ENCODE measurements at regions not wholly inside any gene's neighbourhood (a gene's known extent, or its start where the extent isn't known, plus 50 kb on each side); places are given as distances from the start of the nearest gene placed in this dataset.
"Not testable (repeated sequence)": the region's sequence is repeated elsewhere in the genome, so short reads cannot be mapped to it uniquely, and the experiment has no call there.

DNA sequence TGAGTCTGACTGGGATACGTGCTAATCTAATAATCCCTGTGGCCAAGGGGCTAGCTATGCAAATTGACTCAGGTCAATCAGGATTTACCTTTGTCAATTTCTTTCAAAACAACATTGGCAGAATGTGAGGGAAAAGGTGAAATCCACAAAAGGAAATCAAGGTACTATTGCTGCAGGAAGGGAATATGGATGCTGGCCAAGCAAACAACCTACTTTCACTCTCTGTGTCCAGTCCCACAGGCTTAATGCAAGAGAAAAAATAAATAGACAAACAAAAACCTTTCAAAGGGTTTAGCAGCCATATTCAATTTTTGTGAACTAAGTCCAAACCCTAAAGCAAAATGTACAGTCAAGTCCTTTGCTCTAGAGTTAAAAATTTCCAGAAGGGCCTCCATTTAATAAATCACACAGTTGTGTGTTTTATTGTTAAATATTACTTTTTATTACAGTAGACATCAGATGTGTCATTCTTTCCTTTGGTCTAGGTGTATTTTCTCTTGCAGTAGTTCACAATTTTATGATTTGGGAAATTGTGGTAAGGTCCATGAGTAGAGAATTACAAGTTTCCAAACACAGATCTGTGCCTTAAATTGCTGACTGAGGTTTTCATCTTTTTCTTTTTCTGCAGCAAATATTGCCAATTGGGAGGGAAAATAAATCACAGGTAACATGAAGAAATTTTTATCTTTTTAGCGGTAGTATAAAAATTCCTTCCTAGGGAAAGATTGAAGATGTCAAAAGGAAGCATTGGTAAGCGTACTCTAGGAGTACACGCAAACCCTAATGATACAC lies 309.1 kb downstream of the DMAC1 start:
- TF ChIP-seq, protein P1, sequence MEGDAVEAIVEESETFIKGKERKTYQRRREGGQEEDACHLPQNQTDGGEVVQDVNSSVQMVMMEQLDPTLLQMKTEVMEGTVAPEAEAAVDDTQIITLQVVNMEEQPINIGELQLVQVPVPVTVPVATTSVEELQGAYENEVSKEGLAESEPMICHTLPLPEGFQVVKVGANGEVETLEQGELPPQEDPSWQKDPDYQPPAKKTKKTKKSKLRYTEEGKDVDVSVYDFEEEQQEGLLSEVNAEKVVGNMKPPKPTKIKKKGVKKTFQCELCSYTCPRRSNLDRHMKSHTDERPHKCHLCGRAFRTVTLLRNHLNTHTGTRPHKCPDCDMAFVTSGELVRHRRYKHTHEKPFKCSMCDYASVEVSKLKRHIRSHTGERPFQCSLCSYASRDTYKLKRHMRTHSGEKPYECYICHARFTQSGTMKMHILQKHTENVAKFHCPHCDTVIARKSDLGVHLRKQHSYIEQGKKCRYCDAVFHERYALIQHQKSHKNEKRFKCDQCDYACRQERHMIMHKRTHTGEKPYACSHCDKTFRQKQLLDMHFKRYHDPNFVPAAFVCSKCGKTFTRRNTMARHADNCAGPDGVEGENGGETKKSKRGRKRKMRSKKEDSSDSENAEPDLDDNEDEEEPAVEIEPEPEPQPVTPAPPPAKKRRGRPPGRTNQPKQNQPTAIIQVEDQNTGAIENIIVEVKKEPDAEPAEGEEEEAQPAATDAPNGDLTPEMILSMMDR (IDR thresholded peaks at IDR 0.05; ENCODE audit: low read depth, low read length, missing control alignments): no peak
- no peak overlapping the region for H3K4me3 ChIP-seq (ENCODE audit: low read depth, low read length)
- no peak for DNase-seq (ENCODE audit: low read depth)

DNA sequence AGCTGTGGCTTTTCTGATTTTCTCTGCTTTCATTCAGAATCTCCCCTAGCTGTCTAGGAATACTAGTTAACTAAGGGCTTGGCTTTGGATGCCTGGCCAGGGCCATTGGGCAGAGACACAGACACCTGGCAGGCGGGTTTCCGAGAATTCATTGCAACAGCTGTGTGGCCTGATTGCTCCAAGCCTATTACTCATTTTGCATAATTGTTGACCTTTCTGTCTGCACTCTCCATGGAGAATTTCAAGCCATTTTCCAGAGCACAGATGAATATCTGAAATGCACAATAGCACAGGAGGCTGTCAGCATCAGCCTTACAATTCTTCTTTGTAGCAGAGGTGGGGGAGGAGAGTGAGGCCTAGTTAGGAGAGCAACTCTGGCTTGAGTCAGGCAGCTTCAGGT lies 310.5 kb downstream of the DMAC1 start:
- DNase-seq (ENCODE audit: low read depth): no peak
- no peak overlapping the region for H3K4me3 ChIP-seq (ENCODE audit: low read depth, low read length)
- TF ChIP-seq, protein P1 (IDR thresholded peaks at IDR 0.05; ENCODE audit: low read depth, low read length, missing control alignments): no peak

DNA sequence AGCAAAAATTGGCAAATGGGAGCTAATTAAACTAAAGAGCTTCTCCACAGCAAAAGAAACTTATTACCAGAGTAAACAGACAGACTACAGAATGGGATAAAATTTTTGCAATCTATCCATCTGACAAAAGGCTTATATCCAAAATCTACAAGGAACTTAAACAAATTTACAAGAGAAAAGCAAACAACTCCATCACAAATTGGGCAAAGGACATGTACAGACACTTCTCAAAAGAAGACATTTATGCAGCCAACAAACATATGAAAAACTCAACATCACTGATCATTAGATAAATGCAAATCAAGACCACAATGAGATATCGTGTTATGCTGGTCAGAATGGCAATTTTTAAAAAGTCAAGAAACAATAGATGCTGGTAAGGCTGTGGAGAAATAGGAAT lies 315.6 kb downstream of the DMAC1 start:
- DNase-seq (ENCODE audit: low read depth): not testable (repeated sequence)

DNA sequence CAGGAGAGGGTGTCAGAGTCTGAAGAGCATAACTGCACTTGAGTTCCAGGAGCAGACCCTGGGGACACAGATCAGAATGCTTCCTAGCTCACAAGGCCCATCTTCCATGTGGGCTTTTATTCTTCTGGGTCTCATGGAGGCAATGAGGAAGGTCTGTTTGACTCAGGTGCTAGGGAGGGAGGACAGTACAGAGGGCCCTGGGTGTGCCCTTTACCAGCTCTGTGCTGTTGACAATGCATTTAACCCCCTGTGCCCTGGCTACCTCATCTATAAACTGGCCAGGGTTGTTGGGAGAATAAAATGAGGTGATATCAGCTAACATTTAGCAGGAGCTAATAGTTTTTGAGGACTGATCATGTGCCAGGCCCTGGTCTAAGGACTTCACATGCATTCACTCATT lies 318.0 kb downstream of the DMAC1 start:
- TF ChIP-seq, protein P1 (IDR thresholded peaks at IDR 0.05; ENCODE audit: low read depth, low read length, missing control alignments): no peak
- no peak for DNase-seq (ENCODE audit: low read depth)
- H3K4me3 ChIP-seq (ENCODE audit: low read depth, low read length): no peak overlapping the region

More for the DNA sequence above, 315.6 kb downstream of the DMAC1 start:
- not testable (repeated sequence) for H3K4me3 ChIP-seq (ENCODE audit: low read depth, low read length)

DNA sequence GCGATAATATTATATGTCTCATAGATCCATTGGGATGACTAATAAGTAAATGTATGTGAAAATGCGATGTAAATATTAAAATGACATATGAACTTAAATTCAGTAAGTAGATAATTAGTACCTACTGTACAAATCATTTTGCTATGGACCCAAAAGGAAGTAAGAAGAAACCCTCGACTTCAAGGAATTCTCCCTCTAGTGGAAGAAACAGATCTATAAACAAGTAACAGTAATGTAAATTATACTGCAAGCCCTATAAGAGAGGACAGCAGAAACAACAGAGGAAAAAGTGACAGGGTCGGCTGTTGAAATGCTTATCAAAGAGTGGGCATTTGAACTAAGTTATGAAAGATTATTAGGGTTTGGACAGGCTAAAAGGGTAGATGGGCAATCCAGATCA lies 320.3 kb downstream of the DMAC1 start:
- no peak overlapping the region for H3K4me3 ChIP-seq (ENCODE audit: low read depth, low read length)

DNA sequence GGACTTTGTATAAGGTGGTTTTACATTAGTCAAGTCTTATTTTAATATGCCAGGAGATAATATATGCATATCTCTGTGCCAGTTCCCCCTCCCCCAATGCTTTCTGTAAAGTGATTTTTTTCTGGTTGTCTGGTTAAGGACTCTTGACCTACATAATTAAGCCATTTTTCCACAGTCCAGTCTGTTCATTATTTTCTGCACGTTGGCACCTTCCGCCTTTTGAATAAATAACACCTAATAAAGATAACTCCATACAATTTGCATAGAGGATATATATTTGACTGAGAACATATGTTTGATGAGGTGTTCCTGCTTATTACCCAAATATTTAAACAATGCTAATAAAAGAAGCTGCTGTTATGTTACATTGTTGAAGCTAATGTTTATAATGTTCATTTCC lies 320.9 kb downstream of the DMAC1 start:
- TF ChIP-seq, protein P1 (IDR thresholded peaks at IDR 0.05; ENCODE audit: low read depth, low read length, missing control alignments): no peak
- no peak for DNase-seq (ENCODE audit: low read depth)
- H3K4me3 ChIP-seq (ENCODE audit: low read depth, low read length): no peak overlapping the region

More for the DNA sequence above, 320.3 kb downstream of the DMAC1 start:
- no peak for DNase-seq (ENCODE audit: low read depth)
- TF ChIP-seq, protein P1 (IDR thresholded peaks at IDR 0.05; ENCODE audit: low read depth, low read length, missing control alignments): no peak

DNA sequence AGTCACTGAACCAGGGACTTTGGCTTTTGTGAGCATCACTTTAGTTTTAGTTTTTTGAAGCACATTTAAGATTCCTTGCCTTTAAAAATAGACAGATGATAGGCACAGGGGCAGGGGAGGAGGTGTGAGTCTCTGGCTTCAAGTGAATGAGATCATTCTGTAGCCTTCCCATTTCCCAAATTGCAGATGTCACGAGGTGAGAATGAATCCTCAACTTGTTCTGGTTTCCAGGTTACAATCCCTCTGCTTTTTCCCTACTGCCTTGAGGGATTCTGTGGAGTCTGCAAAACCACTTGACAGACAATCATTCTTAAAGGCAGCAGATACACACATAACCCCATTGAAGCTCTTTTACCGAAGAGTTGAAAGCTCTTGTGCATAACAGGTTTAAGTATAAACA lies 332.4 kb downstream of the DMAC1 start:
- TF ChIP-seq, protein P1 (IDR thresholded peaks at IDR 0.05; ENCODE audit: low read depth, low read length, missing control alignments): no peak
- H3K4me3 ChIP-seq (ENCODE audit: low read depth, low read length): no peak overlapping the region
- DNase-seq (ENCODE audit: low read depth): no peak

All from GM12864 (cell line).